ENCODE measurements at regions not wholly inside any gene's neighbourhood (a gene's known extent, or its start where the extent isn't known, plus 50 kb on each side); places are given as distances from the start of the nearest gene placed in this dataset.

- no peak for DNase-seq (ENCODE audit: low read depth, low spot score)
- intact Hi-C loops (cut with micrococcal nuclease; ENCODE audit: unreplicated experiment): no loop called here
- FAIRE-seq: no peak
- Histone ChIP-seq H2AFZ (ENCODE audit: control insufficient read depth, low read depth, low read length) (no peak overlapping the region), H3K27me3 (replicated peaks in 1 of 2; ENCODE audit: control insufficient read depth in 2 of 2, insufficient read depth in 2 of 2, low read length in 1 of 2) (no peaks in the 10 kb centered on the region), H3K27ac (ENCODE audit: control insufficient read depth, insufficient read depth) (no peak overlapping the region), H3K9me3 (replicated peaks; ENCODE audit: control insufficient read depth, insufficient read depth, low read length) (no peaks in the 10 kb centered on the region), H3K36me3 (ENCODE audit: control insufficient read depth in 2 of 2, insufficient read depth in 2 of 2, low read length in 1 of 2) (no peaks in the 10 kb centered on the region), H3K4me1 (ENCODE audit: control insufficient read depth, insufficient read depth, low read length) (no peaks in the 10 kb centered on the region), H3K9ac (ENCODE audit: control insufficient read depth, insufficient read depth, low read length) (no peak overlapping the region), H3K4me3 (no peak overlapping the region), H4K20me1 (ENCODE audit: control insufficient read depth, insufficient read depth) (no peaks in the 10 kb centered on the region), H3K4me2 (ENCODE audit: control insufficient read depth, insufficient read depth) (no peak overlapping the region), H3K79me2 (ENCODE audit: control insufficient read depth, insufficient read depth, low read length) (no peaks in the 10 kb centered on the region)
- ChIA-PET SMC1A (ENCODE audit: uncharacterized antibody, unreplicated experiment) (interaction anchor here (1.2 to 1.3 kb wide), 2 partner anchors 26 to 166 kb away, joined by 3 read pairs; no protein-coding TSS in a partner anchor), RAD21 (ENCODE audit: unreplicated experiment) (interaction anchor here (0.7 kb wide), 1 partner anchor 102 kb away, joined by 3 read pairs; no protein-coding TSS in a partner anchor), CTCF (interaction anchor here (0.6 kb wide), 1 partner anchor 607 kb away, joined by 5 read pairs; no protein-coding TSS in a partner anchor), POLR2A (no interaction called here)
- no TSS peak for BruUV-seq (replicated peaks)
- in situ Hi-C loops (cut with MboI): no loop called here
- 85% methylated on average over 2 of the region's 2 CpGs for WGBS (ENCODE audit: insufficient coverage, insufficient replicate concordance, low lambda C conversion rate, missing lambda C conversion rate)
- ATAC-seq: no peak
- TF ChIP-seq RAD21 (IDR thresholded peaks at IDR 0.05; ENCODE audit: insufficient read depth, low read depth, low read length) (no peak), IRF3 (IDR thresholded peaks at IDR 0.05) (no peak), MYC (IDR thresholded peaks at IDR 0.05; ENCODE audit: insufficient read depth, insufficient read length, insufficient replicate concordance, low read length, severe bottlenecking) (no peak), BCL3 (IDR thresholded peaks at IDR 0.05; ENCODE audit: borderline replicate concordance, insufficient read depth, low read depth, low read length, poor library complexity, severe bottlenecking) (no peak), USF1 (IDR thresholded peaks at IDR 0.05; ENCODE audit: borderline replicate concordance, extremely low read length, insufficient read depth, low read depth, low read length) (no peak), POLR2AphosphoS2 (IDR thresholded peaks at IDR 0.05; ENCODE audit: low read depth, low read length) (no peak), BMI1 (IDR thresholded peaks at IDR 0.05; ENCODE audit: borderline replicate concordance) (no peak), JUND (IDR thresholded peaks at IDR 0.05; ENCODE audit: low read depth, low read length) (no peak), SIX5 (IDR thresholded peaks at IDR 0.05; ENCODE audit: low read depth, low read length, severe bottlenecking) (no peak), MEF2B (IDR thresholded peaks at IDR 0.05; ENCODE audit: partially characterized antibody, poor library complexity, severe bottlenecking) (no peak), BHLHE40 (IDR thresholded peaks at IDR 0.05; ENCODE audit: borderline replicate concordance in 1 of 2, low read depth in 2 of 2, low read length in 1 of 2) (no peak), BCLAF1 (IDR thresholded peaks at IDR 0.05) (no peak), ZZZ3 (IDR thresholded peaks at IDR 0.05; ENCODE audit: control insufficient read depth, insufficient read length, low read depth) (no peak), SKIL (IDR thresholded peaks at IDR 0.05; ENCODE audit: low read depth, poor library complexity, severe bottlenecking) (no peak), PML (IDR thresholded peaks at IDR 0.05; ENCODE audit: low read length) (no peak)
Measured at GRCh38 chr2:13819896-13820295, 812.6 kb upstream of the LRATD1 start.
